ENCODE measurements at regions not wholly inside any gene's neighbourhood (a gene's known extent, or its start where the extent isn't known, plus 50 kb on each side); places are given as distances from the start of the nearest gene placed in this dataset.
A peak's percentile ranks its signal among the peaks of the same experiment; 100 is the strongest.

- DNase-seq: peak in 4 of 56 donors; percentile 2 to 6 (median 2)
Measured at GRCh38 chr18:41371156-41372045, 583.6 kb upstream of the PIK3C3 start.

GRCh38 chr18:41370740-41371139 is 584.3 kb upstream of the PIK3C3 start:
- DNase-seq: no peak

GRCh38 chr18:41357708-41358107 is 597.3 kb upstream of the PIK3C3 start:
- DNase-seq: no peak

- DNase-seq: no peak
Measured at GRCh38 chr18:41353777-41354528, 601.1 kb upstream of the PIK3C3 start.

- DNase-seq: no peak
Measured at GRCh38 chr18:41351430-41351829, 603.6 kb upstream of the PIK3C3 start.

GRCh38 chr18:41347057-41347456 is 608.0 kb upstream of the PIK3C3 start:
- no peak for DNase-seq

GRCh38 chr18:41343808-41344207 is 611.2 kb upstream of the PIK3C3 start:
- no peak for DNase-seq

DNA sequence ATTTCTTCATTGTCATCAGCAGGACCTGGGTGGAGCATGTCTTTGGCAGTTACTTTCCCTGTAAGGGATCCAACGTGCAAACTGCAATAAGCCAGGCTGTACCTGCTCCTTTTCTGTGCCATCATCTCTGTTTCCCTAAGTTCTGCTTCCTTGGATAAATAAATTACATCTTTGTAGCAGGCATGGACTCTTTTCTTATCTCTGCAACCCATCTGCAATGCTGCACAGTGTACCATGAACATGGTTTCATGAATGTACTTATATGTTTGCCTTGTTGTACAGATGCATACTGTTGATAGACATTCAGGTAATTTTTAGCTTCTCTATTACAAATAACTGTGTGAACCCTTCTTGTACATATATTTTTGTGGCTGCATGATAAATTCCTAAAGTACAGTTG is 616.7 kb upstream of the PIK3C3 start:
- DNase-seq: no peak

DNA sequence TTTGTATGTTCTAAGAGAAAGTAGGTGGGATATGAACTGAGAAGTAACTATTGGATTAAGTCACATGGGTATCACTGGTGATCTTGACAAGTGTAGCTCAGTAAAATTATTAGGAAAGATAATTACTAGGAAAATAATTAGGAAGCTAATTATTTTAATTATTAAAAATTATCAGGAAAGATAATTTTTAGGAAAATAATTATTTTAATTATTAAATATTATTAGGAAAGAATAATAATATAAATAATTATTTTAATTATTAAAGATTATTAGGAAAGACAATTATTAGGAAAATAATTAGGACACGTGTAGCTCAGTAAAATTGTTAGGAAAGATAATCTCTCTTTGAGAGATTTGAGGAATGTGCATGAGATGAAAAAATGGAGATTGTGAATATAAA is 623.4 kb upstream of the PIK3C3 start:
- no peak for DNase-seq

DNA sequence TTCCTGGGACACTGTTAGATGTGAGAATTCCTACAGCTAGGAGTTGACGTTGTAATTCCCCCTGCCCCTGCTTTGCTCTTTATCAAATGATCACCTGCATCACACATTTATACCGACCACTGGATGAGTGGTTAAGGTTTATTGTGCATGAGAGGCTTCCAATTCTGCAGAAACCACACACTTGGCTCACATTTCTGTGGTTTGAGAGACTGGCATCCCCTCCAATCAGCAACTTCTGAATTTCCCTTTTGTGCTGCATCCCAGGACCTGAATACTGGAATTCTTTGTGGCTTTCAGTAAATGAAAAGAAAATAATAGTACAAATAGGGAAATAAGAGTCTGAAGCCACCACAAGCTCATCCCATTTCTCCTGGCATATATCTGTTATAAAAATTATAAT is 628.7 kb upstream of the PIK3C3 start:
- DNase-seq: no peak

DNA sequence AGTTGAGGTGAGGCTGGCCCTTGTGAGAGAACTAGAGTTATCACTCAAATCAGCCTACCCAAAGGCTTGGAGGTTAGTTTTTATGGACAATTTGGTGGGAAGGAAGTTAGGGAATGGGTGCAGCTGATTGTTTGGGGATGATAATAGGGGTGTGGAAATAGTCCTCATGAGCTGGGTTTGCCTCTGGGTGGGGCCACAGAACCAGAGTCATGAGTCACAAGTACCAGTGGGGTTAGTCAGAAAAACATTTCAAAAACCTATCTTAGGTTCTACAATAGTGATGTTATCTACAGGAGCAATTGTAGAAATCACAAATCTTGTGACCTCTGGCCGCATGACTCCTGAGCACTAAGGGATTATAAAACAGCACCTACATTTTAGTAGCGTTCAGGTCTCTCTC is 630.1 kb upstream of the PIK3C3 start:
- DNase-seq: no peak

- no peak for DNase-seq
Measured at GRCh38 chr18:41324020-41324791, 630.8 kb upstream of the PIK3C3 start.

DNA sequence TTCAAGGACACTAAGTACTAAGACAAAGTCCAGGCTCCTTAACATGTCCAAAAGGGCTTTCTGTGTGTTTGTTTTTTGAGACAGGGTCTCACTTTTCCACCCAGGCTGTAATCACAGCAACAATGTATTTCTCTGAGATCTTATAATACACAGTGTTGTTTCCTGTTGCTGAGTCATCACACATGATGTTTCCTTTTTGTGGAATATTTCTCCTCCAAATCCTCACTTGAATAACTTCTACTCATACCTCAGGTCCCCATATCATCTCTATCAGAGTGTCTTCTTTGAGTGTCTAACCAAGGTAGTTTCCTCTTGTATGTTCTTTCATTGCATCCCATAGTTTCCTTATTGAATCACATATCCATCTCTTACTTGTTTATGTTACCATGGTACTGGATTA is 632.0 kb upstream of the PIK3C3 start:
- DNase-seq: no peak

DNA sequence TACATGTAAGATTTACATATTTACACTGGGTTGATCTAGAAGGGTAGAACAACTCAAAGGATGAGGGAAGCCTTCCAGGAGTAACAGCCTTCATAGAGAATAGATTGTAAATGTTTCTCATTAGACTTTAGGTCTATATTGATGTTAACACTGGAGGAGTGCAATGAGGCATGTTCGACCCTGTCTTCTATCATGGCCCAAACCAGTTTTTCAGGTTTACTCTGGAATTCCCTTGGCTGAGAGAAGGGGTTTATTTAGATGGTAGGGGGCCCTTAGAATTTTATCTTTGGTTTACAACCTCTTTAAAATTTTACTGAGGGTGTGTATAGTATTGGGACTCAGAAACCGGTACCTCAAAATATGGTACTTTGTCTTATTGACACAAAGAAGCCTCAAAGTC is 634.9 kb upstream of the PIK3C3 start:
- DNase-seq: no peak

GRCh38 chr18:41315134-41315533 is 639.9 kb upstream of the PIK3C3 start:
- DNase-seq: no peak

GRCh38 chr18:41311571-41312547 is 643.2 kb upstream of the PIK3C3 start:
- no peak for DNase-seq

- DNase-seq: no peak
Measured at GRCh38 chr18:41297740-41298139, 657.3 kb upstream of the PIK3C3 start.

DNA sequence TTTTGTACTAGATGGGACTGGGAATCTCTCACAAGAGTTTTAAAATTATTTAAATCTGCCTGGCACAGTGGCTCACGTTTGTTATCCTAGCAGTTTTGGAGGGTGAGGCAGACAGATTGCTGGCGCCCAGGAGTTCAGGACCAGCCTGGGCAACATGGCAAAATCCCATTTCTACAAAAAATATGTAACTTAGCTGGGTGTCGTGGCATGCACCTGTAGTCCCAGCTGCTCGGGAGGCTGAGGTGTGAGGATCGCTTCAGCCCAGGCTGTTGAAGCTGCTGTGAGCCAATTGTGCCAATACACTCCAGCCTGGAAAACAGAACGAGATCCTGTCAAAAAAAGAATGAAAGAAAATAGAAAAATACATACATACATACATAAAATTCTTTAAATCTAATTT is 685.7 kb upstream of the PIK3C3 start:
- DNase-seq: no peak

DNA sequence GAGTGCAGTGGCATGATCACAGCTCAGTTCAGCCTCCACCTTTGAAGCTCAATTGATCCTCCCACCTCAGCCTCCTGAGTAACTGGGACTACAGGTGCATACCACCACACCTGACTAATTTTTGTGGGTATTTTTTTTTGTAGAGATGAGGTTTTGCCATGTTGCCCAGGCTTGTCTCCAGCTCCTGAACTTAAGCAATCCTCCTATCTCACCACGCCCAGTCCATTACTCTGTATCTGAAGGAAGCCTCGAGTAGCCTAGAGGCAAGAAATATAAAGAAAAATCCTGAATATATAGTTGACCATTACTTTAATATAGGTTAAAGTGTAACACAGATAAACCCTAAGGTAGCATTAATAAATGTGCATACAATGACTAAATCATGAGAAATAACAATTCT is 686.8 kb upstream of the PIK3C3 start:
- DNase-seq: no peak

- no peak for DNase-seq
Measured at GRCh38 chr18:41266616-41267015, 688.4 kb upstream of the PIK3C3 start.

DNA sequence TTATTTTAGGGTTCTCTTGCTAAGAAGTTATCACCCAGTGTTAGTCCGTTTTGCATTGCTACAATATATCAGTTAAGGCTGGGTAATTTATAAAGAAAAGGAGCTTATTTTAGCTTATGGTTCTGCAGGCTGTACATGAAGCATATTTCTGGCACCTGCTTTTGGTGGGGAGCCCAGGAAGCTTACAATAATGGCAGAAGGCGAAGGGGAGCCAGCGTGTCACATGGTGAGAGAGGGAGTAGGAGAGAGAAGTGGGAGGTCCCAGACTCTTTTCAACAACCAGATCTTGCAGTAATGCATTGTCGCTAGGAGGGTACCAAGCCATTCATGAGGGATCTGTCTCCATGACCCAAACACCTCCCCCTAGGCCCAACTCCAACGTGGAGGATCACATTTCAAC is 688.8 kb upstream of the PIK3C3 start:
- DNase-seq: no peak
